Bronchial epithelial cell (primary cell): ENCODE measurements at regions not wholly inside any gene's neighbourhood (a gene's known extent, or its start where the extent isn't known, plus 50 kb on each side); places are given as distances from the start of the nearest gene placed in this dataset.

ENCODE experiments used
- DNase-seq: peaks from one replicate; pipeline ENCODE4 v3.0.0-alpha.2; 2010; ENCODE audit warnings: low read depth
- FAIRE-seq: peaks from 2 replicates; lab custom pipeline; 2011; peaks lifted over from hg19 to GRCh38; lab: Jason Lieb, UNC
- H3K27me3 ChIP-seq: 2 replicates; pipeline ENCODE4 v1.5.1; 2011; ENCODE audit warnings: low read length; ENCODE audit not compliant: control insufficient read depth, insufficient read depth
- H3K36me3 ChIP-seq: 2 replicates; pipeline ENCODE4 v1.5.1; 2011; ENCODE audit warnings: low read length; ENCODE audit not compliant: control insufficient read depth, insufficient read depth
- H3K4me3 ChIP-seq: 2 replicates; pipeline ENCODE4 v1.5.1; 2011; ENCODE audit warnings: mild to moderate bottlenecking, low read depth, low read length, control low read depth
- TF ChIP-seq, protein P1 (sequence below): IDR thresholded peaks from 2 replicates; pipeline ENCODE4 v1.5.1; 2011; ENCODE audit warnings: mild to moderate bottlenecking, moderate library complexity, low read length, control low read depth, inconsistent platforms; ENCODE audit not compliant: insufficient read depth, severe bottlenecking

DNA sequence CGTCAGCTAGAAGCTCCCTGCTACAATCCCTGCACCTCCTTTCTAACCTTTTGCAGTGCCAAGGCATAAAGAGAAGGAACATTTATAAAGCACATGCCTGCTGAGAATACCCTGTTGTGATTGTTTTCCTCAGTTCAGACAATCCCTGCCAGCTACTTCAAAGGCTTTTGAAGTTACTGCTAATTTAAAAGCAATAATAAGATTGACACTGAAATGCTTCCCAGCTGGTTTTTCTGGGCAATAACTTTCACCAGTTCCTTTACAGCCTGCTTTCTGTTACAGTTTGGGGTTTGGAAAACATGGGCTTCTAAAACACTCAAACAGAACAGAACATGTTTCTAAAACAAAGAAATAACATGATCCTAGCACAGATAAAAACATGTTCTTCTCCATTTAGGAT is 232.3 kb upstream of the CPEB2 start:
- Histone ChIP-seq H3K36me3 (no peaks in the 10 kb centered on the region), H3K4me3 (no peak overlapping the region), H3K27me3 (no peaks in the 10 kb centered on the region)
- no peak for DNase-seq
- TF ChIP-seq, protein P1, sequence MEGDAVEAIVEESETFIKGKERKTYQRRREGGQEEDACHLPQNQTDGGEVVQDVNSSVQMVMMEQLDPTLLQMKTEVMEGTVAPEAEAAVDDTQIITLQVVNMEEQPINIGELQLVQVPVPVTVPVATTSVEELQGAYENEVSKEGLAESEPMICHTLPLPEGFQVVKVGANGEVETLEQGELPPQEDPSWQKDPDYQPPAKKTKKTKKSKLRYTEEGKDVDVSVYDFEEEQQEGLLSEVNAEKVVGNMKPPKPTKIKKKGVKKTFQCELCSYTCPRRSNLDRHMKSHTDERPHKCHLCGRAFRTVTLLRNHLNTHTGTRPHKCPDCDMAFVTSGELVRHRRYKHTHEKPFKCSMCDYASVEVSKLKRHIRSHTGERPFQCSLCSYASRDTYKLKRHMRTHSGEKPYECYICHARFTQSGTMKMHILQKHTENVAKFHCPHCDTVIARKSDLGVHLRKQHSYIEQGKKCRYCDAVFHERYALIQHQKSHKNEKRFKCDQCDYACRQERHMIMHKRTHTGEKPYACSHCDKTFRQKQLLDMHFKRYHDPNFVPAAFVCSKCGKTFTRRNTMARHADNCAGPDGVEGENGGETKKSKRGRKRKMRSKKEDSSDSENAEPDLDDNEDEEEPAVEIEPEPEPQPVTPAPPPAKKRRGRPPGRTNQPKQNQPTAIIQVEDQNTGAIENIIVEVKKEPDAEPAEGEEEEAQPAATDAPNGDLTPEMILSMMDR, result no peak
- FAIRE-seq, result no peak

DNA sequence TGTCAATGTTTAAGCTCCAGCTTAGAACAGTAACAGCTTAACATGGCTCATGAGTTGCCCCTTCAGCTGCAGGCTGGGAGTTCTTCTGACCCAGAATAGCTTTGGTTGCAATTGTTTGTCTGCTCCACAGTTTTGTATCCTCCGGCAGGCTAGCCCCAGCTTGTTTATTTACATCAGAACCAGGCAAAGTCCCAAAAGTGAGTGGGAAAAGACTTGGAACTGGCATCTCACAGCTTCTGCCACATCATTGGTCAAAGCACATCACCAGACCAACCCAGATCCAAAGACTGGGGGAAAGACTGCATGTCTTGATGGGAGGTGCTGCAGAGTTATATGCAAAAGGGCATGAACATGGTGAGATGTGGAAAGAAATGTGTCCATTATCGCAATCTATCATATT is 231.2 kb upstream of the CPEB2 start:
- TF ChIP-seq, protein P1, result no peak
- FAIRE-seq, result peak; percentile 83
- Histone ChIP-seq H3K27me3 (no peaks in the 10 kb centered on the region), H3K36me3 (no peaks in the 10 kb centered on the region), H3K4me3 (no peak overlapping the region)
- DNase-seq, result peak; percentile 93

DNA sequence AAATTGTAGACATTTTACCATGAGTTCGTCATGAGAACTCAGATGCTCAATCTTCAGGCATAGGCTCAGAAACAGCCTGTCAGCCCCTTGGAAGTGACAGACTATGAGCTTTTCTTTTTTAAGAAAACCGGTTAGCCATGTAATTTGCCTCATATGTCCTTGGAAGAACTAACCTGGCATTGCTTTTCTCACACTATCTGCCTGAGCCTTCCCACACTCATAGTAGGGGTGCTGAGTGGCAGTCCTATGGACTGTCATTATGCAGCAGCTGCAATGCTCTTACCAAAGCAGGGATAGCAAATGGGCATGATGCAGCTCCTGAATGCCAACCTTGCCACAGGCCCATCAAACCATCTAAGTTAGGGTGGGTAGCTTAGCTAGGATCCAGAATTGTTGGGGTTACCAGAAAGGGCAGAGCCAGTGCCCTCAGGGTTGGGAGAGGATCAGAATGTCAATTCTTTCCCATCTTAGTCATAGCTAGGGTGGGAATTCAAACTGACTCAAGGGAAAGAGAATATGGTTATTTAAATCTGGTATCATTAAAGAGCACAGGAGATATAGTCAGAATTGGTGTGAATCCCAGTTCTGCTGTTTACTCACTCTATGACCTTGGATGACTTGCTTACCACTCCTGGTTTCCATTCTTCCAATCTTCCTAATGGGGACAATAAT is 230.6 kb upstream of the CPEB2 start:
- DNase-seq, result peak; percentile 88
- no peaks in the 10 kb centered on the region for H3K36me3 ChIP-seq

DNA sequence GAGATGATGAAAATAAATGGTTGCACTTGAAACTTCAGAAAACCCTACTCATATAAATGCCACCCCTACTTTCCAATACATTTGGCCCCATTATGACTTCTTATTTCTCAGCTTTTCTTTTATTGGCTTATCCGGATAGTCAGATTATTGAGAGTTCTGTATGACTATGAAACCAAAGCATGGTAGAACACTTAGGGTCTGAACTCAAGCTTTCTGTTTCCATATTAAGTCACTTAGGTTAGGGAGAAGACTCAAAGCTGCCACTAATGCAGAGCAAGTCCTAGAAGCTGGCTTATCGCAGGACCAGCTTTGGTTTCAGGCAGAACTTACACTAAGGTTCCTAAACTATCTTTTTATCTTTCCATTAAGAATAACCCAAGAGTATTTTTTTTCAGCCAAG is 229.9 kb upstream of the CPEB2 start:
- Histone ChIP-seq H3K27me3 (no peaks in the 10 kb centered on the region), H3K36me3 (no peaks in the 10 kb centered on the region), H3K4me3 (no peak overlapping the region)
- FAIRE-seq, result no peak
- no peak for DNase-seq
- TF ChIP-seq, protein P1, result no peak

More for the DNA sequence above, 230.6 kb upstream of the CPEB2 start:
- no peak for FAIRE-seq
- H3K4me3 ChIP-seq, result no peak overlapping the region
- TF ChIP-seq, protein P1, result no peak
- H3K27me3 ChIP-seq, result no peaks in the 10 kb centered on the region

DNA sequence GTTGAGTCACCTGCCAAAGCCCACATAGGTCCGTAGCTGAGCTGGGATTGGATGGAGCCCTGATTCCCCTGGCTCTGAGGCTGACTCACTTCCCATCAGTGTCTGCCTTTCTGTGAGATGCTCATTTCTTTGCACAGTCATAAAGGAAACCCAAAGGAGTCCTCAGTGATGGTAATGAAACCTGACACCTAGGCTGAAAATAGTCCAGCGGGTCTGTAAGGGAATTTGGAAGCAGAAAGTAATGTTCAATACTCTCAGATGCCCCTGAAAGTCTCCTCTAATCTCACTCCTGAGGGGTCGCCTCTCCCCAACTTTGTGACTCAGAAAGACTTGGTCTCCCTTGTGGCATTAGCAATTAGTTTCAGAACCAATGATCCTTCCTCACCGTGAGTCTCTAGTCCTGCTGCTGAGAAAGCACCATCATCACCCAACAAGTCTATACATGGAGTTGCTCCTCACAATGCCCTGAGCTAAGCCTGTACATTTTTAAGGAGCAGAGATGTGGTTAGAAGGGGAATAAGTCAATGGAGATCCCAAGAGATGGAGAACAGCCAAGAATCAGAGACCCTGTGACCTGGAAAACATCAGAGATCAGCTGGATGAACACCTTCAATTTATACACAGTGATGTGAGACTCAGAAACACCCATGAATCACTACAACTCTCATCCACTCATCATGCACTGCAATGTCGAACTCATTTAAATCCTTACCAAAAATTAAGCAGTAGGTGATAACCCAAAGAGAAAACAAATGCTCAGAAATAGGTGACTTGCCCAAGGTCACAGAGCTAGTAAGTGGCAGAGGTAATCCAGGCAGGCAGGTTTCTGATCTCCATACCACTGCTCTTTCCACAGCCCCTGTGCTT is 219.0 kb upstream of the CPEB2 start:
- FAIRE-seq (no peak), DNase-seq (peak; percentile 98)
- no peaks in the 10 kb centered on the region for H3K36me3 ChIP-seq
- no peak overlapping the region for H3K4me3 ChIP-seq
- TF ChIP-seq, protein P1, result no peak
- no peaks in the 10 kb centered on the region for H3K27me3 ChIP-seq
